ENCODE measurements at regions not wholly inside any gene's neighbourhood (a gene's known extent, or its start where the extent isn't known, plus 50 kb on each side); places are given as distances from the start of the nearest gene placed in this dataset.
"Not testable (repeated sequence)": the region's sequence is repeated elsewhere in the genome, so short reads cannot be mapped to it uniquely, and the experiment has no call there.

DNA sequence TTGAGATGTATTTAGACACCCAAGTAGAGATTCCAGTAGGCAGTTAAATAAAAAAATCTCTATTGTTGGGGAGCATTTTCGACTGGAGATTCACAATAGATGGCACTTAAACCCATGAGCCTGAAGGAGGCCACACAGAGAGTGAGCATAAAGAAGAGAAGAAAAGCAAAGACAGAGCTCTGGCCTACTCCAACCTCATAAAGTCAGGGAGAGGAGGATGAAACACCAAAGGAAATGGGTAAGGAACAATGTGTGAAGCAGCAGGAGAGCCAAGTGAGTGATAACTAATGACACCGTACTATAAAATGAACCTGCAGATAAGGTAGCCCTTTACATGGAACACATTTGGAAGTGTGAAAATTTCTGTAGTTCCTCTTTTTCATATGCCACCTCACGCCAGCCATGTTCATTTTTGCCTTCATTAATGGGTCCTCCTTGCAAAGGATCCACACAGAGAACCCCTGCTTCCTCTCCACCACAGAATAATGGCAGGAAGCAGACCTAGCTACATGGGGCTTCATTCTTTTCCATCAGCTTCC is 150.0 kb upstream of the SYT10 start:
- DNase-seq: no peak

DNA sequence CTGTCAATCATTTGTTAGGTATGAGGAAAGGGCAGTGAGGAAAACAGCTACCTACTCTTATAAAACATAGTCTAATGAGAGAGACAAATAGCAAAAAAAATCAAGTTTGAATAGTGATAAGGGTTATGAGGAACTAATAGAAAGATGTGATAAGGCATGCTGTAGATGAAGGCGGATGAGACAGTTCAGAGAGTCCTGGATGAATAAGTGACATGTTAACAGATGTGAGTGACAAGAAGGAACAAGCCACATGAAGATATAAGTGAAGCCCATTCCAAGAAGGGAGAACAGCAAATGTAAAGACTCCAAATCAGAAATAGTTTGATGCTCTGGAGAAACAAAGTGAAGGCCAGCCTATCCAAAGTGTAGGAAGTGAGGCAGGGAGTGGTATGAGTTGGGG is 154.1 kb upstream of the SYT10 start:
- DNase-seq: no peak

DNA sequence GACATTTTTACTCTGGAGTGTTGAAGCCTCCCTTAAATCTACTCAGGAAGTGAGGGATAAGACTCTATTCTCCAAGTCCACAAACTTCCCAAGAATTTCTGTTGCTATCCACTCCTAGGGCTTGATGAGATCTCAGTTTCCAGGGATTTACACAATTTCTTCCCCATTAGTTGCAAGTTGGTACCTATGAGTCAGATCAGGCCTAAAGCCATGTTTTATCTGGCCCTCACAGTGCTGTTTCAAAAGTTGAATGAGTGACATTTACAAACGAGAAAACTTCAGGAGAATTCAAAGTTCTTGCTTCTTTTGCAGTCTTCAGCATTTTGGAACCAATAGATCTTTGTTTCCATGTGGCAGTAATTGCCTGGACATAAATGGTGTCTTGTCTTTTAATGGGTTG is 156.4 kb upstream of the SYT10 start:
- DNase-seq: no peak

DNA sequence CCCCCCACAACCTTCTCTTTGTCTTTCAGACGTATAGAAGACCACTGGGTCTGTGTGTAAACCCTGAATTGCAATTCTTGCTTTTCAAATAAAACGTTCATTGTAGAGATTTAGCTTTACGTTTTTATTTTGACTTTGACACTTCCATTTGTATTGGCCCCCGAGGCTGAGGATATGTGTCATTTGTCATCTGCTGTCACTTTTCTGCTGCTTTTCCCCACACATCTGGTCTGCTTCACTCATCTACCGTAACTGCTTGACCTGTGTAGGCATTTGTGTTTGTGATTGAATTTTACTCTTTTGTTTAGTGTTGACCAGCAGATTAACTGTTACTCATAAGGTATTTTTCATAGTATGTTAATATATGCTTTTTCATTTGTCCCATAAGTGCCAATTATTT is 157.2 kb upstream of the SYT10 start:
- no peak for DNase-seq

DNA sequence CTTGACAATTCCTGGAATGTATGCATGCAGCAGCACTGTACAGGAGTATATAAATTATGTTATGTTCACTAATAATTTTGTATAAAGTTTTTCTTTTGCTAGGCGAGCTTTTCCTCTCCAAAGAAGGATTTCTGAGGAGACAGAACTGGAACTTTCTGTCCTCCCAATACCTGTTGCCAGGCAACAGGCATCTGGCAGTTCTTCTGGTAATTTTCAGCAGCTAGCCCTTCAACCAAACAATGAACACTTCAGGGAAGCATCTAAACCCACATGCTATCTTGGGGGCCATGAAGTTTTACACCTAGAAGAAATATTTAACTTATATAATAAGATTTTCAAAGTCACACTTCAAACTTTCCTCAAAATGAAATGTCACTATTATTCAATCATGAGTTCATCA is 162.9 kb upstream of the SYT10 start:
- DNase-seq: no peak

DNA sequence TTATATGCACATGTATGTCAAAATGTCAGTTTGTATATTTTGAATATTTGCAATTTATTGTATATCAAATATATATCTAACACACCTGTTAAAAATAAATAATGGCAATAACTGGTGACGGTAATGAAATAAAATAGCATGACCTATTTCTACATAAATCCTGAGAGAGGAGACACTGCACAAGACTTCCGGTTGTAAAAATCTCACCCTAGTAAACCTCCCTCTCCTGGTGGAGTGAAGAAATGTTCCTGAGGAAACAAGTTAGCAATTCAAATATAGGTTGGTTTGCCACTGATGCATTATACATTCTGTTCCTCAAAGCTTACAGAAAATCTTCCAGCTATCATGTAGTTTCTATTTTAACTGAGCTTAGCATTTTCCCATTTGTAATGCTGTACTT is 166.1 kb upstream of the SYT10 start:
- DNase-seq: peak; percentile 38

DNA sequence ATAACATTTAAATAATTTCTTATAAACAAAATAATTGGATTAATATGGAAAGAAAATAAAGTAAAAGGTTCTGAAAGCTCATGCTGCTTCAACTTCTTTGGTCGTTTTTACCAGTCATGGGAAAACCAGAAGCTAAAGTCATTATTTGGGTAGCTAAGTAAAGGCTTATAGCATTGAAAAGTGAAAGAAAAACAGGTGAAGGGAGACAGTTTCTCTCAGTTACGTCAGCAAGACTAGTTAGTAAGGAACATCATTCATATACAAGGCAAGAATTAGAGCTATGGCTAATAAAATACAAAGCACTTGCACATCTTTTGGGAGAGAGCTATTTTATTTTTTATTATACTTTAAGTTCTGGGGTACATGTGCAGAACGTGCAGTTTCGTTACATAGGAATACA is 170.3 kb upstream of the SYT10 start:
- DNase-seq: no peak

DNA sequence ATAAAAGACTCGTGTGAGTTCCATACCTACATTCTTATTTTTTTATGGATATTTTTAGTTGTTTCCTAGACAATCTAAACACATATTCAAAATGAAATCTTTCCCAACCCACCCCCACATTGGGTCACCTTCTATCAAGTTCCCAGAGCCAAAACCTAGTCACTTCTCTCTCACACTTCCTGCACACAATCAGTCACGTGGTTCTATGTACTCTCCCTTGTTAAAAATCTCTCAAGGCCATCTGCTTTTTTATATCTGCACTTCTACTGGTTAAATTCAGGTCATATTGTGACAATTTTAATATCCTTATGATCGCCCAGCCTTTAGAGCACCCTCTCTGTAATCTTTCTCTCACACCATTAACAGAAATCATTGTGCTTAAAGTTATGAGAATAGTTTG is 175.0 kb upstream of the SYT10 start:
- DNase-seq: peak; percentile 12

DNA sequence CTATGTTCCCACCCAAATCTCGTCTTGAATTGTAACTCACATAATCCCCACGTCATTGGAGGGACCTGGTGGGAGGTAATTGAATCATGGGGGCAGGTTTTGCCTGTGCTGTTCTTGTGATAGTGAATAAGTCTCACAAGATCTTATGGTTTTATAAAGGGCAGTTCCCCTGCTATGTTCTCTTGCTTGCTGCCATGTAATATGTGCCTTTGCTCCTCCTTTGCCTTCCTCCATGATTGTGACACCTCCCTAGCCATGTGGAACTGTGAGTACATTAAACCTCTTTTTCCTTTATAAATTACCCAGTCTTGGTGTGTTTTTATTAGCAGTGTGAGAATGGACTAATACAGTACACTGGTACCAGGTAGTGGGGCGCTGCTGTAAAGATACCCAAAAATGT is 177.6 kb upstream of the SYT10 start:
- no peak for DNase-seq

DNA sequence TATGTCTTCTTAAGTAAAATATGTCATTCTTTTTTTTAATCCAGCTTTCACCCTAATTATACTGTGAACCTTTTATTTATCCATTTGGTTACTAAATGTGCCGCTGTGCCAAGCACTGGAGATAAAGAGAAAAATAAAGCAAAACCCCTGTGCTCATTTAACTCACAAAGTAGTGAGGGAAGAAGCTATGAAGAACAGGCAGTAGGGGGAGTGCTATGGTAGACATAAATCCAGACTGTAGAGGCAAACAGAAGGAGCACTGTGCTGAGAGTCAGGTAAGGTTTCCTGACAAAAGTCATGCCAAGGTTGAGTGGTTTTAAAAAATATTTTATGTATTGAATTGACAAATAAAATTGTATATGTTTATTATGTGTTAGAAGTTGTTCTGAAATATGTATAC is 188.5 kb upstream of the SYT10 start:
- no peak for DNase-seq

DNA sequence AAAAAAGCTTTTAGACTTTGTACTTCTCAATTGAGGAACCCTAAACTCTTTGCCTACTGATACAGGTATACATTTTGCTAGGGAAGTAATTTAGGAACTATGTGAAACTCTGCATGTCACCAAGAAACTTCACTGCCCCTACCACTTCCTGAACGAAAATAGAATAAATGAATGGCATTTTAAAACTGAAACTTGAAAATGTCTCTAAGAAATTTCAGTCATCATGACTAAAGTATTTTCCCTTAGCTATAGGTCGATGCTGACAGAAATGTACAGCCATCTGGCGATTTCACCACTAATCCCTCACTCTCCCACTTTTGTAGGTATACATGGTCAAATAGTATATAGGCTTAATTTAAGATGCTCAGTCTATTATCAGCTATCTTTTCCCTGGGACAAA is 194.9 kb upstream of the SYT10 start:
- DNase-seq: no peak

DNA sequence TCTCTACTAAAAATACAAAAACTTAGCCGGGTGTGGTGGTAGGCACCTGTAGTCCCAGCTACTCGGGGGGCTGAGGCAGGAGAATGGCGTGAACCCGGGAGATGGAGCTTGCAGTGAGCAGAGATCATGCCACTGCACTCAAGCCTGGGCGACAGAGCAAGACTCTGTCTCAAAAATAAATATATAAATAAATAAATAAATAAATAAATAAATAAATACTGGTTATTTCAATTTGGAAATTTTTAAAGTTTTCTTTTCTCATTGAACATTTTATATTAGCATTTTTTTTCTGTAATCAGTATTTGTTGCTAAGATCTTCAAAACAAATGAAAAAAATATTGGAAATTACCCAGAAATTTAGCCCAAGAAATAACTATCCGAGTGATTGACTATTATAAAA is 197.3 kb upstream of the SYT10 start:
- DNase-seq: not testable (repeated sequence)

DNA sequence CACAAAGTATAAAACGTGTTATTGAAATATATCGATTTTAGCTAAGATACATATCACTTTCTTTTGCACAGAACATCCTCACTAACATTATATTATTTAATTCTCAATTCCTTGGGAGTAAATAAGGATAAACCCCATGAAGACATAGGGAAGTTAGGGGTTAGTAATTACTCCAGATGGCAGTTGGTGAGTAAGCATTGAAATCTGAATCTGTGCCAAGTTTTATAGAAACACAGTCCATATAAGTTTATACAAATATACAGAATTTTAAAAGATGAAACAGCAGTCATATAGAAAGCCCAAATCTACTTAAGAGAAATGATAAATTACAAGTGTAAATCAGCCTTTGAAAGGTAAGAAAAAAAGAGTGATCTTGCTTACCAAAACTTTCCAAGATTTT is 200.4 kb upstream of the SYT10 start:
- DNase-seq: no peak

DNA sequence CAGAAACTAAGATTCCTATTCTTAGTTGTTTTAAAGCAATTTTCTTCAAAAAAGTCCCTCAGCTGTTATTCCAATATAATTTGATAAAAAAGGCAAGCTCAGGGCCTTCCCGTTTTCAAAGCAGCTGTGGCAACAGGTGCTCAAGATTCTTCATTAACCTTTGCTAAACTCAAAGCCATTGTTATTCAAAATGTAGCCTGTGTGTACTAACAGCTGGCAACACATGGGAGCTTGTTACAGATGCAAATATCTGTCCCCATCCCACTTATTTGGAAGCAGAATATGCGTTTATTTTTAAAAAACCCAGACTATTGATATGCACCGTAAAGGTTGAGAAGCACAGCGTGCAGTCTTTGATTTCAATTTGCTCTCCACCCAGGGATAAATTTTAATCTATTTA is 210.4 kb upstream of the SYT10 start:
- no peak for DNase-seq

DNA sequence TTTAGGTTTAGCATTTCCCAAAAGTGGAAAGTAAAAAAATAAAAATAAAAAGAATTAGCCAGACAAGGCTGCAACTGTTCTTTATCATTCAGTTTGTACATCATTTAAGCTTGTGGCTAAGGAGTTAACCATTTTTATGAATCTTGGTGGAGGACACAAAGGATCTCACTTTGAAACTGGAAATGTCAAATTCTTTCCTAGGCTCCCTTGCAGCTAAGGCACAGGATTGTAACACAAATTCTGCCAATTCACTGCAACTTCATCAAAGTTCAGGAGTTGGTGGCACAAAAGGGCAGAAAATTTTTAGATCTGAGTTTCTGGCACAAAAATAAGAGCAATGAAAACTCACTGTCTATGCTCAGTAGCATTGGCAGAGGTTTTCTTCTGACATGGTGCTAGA is 211.2 kb upstream of the SYT10 start:
- DNase-seq: no peak

DNA sequence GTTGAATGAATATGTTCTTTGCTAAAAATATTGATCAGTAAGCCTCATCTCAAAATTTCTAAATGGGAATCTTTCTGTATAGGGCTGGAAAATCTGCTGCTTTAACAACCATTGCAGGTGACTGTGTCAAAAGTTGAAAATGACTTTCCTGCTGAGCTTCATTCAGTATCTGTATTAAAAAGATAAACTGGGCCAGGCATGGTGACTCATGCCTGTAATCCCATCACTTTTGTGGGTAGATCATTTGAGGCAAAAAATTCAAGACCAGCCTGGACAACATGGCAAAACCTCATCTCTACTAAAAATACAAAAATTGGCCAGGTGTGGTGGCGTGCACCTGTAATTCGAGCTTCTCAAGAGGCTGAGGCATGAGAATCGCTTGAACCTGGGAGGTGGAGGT is 213.7 kb upstream of the SYT10 start:
- DNase-seq: no peak

DNA sequence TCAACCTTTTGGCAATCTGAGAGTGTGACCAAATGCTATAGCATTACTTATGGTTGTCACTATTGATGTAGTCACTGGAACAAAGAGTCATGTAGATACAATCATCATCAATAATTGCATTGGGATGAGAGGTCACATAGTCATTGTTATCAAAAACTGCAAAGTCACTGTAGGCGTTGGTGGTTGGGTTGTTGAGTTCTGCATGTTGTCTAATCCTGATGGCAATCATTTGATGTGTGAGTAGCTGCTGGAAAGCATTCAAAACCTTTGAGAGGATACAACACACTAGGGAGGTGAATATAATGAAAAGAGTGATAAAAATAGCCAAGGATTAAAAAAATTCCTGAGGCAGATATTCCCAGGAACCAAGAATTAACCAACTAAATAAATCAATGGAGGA is 214.7 kb upstream of the SYT10 start:
- no peak for DNase-seq

DNA sequence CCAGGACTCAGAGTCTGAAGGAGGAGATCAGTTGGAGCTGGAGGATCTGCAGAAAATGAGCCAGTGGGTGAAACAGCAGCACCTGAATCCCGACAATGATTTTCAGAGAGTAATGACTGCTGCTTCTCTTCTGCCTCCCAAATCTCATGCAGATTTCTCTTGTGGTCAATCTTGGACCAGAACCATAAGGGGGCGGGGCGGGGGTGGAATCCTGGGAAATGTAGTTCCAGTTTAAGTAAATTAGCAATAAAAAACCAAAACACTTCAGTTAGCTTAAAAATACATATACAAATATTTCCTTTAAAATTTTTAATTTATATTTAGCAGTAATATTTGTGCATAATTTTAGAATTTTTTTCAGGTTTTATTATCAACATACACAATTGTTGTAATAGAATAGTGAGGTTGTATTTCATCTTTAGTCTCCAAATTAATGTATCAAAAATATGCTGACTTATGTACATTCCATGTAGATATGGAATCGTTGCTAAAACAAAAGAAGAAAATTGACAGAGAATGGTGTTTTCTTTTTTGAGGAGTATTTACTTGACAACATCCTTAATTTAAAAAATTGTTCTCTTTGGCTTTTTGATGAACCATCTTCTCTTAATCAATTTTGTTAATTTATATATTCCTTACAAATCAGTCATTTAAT is 223.5 kb upstream of the SYT10 start:
- DNase-seq: no peak

DNA sequence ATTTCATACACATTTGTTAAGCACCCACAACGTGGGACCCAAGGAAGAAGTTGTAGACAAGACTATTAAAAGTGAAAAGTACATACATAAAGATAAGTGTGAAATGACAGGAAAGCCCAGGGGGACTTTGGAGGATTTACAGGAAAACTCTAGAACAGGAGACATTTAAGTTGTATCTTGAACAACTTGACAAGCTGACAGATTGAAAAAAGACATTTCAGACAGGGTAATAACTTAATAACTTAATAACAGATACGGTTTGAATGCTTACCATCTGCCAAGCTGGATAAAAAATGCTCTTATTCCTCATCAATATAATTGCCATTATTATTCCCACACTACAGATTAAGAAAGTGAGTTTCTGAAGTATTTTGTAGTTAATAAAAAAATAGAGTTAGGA is 229.7 kb upstream of the SYT10 start:
- peak; percentile 3 for DNase-seq

DNA sequence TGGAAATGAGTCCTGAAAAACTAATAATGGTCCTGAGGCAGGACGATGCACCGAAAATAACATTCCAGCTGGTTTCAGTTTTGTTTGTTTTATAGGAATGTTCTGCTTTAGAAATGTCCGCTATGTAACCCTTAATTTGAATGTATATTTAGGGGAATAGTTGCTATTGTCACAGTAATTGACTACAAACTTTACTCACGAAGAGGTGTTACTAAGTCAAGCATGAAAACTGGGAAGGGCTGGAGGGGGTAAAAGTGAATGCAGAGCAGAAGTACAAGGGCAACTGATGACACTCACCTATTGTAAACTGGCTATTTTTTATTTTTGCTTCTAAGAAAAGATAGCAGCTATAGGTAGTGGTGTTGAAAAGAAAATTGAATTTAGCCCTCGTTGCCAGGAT is 230.7 kb upstream of the SYT10 start:
- DNase-seq: no peak

DNA sequence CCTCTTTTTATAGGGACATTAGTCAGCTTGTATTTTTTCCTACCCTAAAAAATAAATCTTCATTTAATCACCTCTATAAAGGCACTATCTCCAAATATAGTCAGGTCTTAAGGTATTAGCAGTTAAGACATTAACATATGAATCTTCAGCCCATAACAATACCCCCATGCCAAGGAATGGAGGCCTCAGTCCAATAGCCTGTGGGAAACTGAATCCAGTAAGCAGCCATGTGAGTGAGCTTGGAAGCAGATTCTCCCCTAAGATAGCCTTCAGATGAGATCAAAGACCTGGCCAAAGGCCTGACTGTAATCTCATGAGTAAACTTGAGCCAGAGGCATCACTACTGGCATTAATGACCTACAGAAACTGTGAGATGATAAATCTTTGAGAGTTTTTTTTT is 232.1 kb upstream of the SYT10 start:
- DNase-seq: no peak

DNA sequence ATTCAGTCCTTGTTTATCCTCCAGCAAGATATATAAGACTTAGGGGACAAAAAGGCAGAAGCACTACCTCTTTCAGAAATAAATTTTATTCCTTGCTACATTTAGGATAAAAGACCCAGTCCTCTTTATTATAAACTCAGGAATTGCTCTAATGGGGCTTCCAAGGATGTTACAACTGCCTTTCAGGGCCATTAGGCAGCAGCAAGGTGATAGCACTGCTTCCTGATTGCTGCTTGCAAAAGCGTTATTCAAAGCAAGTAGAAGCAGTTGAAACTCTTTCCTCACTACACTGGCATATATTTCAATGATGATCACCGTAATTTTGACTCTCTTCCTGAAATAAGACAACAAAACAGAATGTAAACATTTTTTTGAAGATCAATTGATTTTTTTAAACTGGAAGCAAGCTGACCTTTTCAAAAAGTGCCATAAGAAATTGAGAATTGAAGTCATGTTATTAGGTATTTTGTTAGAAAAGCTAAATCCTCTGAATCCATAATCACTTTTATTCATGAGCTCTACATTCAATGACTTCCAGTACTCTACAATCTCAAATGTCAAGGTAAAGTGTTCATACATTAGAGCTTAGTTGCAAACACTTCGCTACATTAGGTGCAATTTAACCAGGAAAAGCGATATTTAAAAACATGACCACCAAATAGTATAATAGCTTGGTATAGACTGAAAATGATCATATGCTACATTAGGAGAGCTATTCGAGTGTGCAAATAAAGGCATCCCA is 233.4 kb upstream of the SYT10 start:
- DNase-seq: no peak

DNA sequence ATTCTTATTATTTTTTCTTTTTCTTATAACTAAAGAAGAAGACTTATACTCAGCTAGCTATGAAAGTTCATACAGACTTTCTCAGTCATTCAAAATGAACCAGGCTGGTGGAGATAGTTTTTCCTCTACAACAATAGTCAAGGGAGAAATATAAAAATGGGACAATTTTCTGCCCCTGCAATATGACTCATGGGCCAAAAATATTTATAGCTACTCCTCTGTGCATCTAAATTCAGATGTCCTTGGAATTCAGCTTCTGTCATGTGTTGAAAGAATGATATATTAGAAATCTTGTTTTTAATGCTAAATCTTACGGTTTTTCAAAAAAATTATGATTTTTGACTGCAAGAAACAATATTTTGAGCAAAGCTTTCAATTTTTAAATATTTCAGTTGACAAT is 237.2 kb upstream of the SYT10 start:
- DNase-seq: no peak

DNA sequence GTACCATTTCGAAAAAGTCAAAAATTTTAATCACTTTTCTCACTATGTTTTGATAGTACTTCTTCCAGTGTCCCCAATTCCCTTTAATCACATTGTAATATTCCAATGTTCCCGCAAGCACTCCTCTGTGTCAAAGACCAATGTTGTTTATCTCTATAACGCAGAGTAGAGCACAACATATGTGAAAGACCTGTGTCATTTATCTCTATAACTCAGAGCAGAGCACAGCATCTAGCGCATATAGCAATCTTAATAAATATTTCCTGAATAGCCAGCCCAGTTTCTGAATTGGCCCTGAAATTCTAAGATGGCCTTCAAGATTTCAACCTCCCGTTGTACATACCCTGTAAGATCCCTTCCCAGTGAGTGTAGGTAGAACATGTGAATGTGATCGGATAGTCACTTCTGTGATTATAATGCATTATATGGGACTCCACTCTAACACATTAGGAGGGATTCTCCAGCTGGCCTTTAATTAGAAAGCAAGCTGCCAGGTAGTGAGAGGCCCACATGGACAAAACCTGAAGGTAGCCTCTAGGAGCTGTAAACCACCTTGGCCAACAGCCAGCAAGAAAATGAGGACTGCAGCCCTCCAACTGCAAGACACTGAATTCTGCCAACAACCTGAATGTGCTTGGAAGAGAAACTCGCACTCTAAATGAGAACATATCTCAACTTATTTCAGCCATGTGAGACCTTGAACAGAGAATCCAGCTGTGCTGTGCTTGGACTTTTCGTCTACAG is 238.8 kb upstream of the SYT10 start:
- DNase-seq: peak; percentile 19
